Left hindlimb (tissue), 1 donor: ENCODE measurements at regions not wholly inside any gene's neighbourhood (a gene's known extent, or its start where the extent isn't known, plus 50 kb on each side); places are given as distances from the start of the nearest gene placed in this dataset.
"Not testable (repeated sequence)": the region's sequence is repeated elsewhere in the genome, so short reads cannot be mapped to it uniquely, and the experiment has no call there.

Experiments
- DNase-seq: peaks from one replicate; pipeline ENCODE4 v3.0.0-alpha.2; 2018

DNA sequence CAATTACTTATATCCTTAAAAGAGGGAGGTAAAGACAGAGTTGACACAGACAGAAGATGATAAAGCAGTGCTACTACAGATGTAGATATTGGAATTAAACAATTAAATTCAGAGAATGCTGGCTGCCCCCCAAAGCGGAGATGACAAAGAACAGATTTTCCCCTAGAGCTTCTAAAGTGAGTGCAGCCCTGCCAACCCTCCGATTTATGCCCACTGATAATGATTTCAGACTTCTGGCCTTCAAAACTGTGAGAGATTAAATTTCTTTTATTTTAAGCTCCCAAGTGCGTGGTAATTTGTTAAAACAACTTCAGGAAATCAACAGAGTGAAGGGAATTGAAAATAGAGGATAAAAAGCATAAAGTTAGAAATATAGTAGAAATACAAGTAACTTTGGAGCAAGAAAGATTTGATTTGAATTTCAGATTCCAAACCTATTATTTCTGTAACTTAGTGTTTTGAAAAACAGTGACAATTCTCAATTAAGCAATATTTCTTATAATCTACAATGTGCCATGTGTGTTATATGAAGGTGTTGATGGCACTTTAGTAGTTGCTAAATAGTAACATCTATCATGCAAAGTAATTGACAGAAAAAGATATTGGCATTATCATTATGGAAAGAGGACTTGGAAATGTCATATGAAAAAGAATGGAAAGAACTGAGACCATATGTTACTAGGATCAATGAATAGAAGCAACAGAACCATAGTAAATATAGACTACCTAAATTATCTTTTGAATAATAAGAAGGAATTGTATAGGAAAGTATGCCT is 946.4 kb upstream of the PTPRD start:
- no peak for DNase-seq

- no peak for DNase-seq
Observed at GRCh38 chr9:11577522-11577921, 964.7 kb upstream of the PTPRD start.

- no peak for DNase-seq
Observed at GRCh38 chr9:11595756-11596155, 983.0 kb upstream of the PTPRD start.

DNA sequence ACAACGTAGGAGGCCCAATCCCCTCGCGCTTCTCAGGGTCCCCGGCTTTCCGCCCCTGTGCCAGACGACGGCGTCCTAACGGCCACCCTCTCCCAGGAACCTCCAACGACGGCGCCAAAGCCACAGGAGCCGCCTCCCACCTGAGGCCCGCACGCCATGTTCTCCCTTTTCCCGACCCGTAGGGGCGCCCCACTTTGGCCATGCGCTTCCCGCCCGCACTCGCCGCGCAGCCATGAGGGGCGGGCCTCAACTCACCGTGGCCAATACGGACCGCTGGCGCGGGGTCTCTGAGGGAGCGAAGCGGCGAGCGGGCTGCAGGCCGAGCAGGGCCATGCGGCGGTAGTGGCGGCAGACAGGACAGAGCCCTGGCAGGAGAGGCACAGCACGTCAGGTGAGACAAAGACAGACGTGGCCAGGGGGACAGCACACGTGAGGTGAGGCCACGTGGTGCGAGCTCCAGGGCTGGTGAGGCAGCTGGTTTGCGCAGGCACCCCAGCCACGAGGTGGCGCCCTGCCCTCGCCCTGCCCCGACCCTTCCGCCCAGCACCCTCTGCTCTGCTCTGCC is 1005.5 kb upstream of the PTPRD start:
- peak; percentile 26 for DNase-seq

DNA sequence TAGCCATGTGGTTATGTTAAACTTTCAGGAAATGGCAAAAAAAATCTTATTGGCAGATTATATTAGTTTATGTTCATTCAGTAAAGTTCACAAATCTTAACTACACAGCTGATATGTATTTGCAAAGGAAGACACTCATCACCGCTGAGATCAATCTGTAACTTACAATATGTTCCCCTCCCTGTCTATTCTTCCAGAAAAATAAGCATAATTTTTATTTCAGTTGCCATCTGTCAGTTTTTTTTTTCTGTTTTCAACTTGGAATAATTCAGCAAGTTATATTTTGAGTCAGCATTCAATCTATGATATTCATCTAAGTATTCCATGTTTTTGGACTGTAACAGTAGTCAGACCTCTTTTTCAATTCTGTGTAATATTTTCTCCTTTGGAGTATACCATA is 1019.9 kb upstream of the PTPRD start:
- no peak for DNase-seq

DNA sequence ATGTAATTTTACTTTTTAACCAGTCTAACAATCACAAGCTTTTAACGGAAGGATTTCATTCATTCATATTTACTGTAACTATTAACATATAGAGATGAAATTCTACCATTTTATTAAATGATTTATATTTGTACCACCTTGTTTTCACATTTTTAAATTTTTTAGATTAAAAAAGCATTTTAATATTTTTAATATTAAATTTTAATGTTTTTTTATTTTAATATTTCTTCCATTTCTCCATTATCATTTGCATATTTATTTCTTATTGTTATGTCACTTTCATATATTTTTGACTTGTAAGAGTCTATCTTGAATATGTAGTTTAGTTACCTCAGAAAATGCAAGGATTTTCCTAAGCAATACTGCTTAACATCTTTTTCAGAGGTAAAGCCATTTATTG is 1034.0 kb upstream of the PTPRD start:
- DNase-seq: no peak

DNA sequence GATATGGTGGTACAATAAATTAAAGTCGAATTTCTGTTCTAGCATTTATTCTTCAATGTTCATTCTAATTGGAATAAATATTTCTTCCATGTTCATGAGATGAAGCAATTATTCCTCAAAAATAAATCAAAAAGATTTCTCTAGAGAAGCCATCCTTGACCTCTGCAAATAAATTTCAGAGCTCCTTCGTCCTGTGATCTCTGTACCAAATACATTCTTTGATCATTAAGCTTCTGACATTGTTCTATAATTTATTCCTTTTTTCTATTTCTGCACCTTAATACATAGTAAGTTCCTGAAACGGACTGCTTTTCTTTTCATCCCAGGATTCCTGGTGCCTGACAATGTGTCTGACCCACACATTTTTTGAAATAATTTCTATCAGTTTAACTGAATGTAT is 1039.3 kb upstream of the TYRP1 start:
- DNase-seq: no peak

DNA sequence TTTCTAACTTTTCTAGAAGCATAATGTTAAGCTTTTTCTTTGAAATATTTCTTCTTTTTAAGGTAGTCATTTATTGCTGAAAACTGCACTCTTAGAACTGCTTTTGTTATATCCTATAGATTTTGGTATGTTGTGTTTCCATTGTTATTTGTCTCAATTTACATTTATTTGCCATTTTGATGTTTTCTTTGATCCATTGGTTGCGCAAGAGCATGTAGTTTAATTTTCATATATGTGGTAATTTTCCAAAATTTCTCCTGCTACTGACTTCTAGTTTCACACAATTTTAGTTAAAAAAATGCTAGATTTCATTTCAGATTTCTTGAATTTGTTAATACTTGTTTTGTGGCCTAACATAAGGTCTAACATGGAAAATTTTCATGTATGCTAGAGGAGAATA is 1029.3 kb upstream of the TYRP1 start:
- DNase-seq: no peak

- DNase-seq: no peak
Observed at GRCh38 chr9:11676821-11677220, 1016.4 kb upstream of the TYRP1 start.

GRCh38 chr9:11686733-11687132 is 1006.5 kb upstream of the TYRP1 start:
- no peak for DNase-seq

DNA sequence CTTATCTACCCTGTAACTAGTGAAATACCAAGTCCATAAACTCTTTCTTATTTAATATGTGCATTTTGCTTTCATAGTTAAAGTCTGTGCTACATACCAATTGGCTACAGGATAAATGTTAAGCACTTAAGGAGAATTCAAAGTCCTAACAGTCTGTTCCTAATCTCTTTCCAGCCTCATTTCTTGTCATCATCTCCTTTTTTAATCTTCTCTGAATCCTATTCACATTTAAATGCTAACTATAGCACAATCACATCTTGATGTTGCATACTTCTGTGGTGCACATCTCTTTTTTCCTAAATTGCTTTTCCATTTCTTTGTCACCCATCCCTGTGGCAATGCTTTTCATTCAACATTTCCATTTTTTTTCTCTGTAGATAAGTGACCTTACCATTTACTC is 996.1 kb upstream of the TYRP1 start:
- no peak for DNase-seq

GRCh38 chr9:11701706-11702105 is 991.5 kb upstream of the TYRP1 start:
- no peak for DNase-seq

DNA sequence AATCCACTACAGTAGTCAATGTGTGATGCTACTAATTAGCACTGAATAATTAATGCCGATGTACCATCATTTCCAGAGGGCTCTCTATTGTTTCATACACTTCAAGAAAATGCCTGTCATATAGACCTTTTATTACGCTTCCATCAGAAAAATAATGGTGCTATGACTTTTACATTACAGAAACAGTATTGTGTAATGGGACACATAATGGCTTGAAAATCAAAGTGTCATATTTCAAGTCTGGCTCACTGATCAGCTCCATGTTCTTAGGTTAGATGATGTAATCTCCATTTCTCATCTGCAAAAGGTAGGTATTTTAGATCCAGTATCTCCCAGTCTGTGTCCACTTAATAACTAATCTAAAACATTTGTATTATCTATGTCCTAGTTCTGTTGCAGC is 990.6 kb upstream of the TYRP1 start:
- DNase-seq: no peak

GRCh38 chr9:11704198-11704597 is 989.0 kb upstream of the TYRP1 start:
- DNase-seq: not testable (repeated sequence)

DNA sequence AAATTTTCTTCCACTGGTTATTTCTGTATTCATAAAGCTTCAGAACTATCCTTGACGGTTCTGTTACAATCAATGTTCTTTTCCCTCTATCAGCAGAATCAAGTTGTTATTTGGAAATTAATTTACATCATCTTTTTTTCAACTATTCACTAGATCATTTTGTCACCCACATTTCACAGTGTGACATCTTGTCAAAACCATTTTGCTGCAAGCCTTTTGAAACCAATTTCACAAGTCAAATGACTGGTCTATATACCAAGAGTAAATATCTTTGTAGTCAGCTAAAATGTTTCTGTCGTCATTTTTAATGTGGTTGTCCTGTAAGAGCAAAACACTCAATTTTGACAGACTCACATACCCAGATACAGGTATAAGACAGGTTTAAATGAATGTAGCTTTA is 984.3 kb upstream of the TYRP1 start:
- no peak for DNase-seq

- DNase-seq: no peak
Observed at GRCh38 chr9:11709567-11709966, 983.6 kb upstream of the TYRP1 start.

DNA sequence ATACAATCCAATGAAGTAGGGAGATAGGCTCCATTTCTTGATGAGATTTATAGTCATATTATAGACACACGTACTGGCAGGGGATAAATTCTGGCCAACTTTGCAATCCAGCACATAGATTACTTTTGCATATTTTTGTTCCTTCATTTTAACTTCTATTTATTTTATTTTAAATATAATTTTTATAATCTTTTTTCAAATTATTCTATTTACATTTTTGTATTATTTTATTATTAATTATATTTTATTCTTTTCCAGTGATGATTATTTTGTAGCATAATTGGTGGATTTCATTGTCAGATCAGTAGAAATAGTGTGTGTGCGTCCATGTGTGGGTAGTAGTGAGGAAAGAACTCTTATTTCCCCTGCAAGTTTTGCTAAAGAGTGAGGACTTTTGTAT is 980.1 kb upstream of the TYRP1 start:
- DNase-seq: no peak

- no peak for DNase-seq
Observed at GRCh38 chr9:11722957-11723356, 970.2 kb upstream of the TYRP1 start.

- DNase-seq: no peak
Observed at GRCh38 chr9:11726659-11727058, 966.5 kb upstream of the TYRP1 start.

DNA sequence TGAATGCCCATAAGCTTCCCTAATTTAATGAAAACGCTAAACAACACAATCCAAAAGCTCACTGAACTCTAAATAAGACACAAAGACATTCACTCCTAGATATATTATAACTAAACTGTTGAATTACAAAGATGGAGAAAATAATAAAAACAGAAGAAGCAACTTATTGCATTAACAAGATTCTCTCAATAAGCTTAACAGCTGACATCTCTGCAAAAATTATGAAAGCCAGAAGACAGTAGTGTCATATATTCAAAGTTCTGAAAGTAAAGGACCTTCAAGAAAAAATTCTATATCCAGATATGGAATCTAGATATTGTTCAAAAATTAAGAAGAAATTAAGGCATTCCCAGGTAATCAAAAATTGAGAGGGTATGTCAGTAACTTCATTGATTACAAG is 957.8 kb upstream of the TYRP1 start:
- DNase-seq: no peak

DNA sequence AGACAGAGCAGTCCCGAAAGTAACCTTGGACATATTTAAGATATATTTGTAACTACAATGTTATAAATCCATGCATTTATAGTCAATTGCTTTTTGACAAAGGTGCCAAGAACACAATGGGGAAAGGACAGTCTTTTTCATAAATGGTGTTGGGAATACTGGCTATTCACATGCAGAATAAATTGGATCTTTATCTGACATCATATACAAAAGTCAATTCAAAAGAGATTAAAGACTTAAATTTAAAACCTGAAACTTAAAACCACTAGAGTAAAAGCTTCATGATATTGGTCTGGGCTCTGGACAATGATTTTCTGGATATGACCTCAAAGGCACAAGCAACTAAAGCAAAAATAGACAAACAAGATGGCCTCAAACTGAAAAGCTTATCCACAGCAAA is 950.7 kb upstream of the TYRP1 start:
- no peak for DNase-seq

GRCh38 chr9:11743356-11743755 is 949.8 kb upstream of the TYRP1 start:
- no peak for DNase-seq

- no peak for DNase-seq
Observed at GRCh38 chr9:11749396-11749795, 943.8 kb upstream of the TYRP1 start.

- DNase-seq: no peak
Observed at GRCh38 chr9:11755951-11756350, 937.2 kb upstream of the TYRP1 start.

DNA sequence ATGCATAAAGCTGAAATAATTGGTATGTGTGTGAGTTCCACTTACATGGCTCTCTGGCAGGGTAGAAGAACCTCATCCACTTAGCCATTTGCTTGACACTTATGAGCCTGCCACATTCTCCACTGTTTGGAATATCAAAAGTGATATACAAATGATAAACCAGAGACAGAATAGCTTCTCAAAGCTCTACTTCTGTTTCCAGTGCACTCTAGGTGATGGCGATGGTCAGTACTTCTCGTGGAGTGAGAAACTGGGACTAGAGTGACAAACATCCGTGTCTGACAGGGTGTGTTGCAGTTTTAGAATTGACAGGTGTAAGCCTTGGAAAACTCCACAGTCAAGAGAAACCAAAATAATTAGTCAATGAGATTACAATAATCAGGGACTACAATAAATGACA is 935.8 kb upstream of the TYRP1 start:
- DNase-seq: no peak
